NCI-H2107 treated with DMSO at 0.1 percent for 48 hours (cell line): ENCODE measurements at regions not wholly inside any gene's neighbourhood (a gene's known extent, or its start where the extent isn't known, plus 50 kb on each side); places are given as distances from the start of the nearest gene placed in this dataset.
A peak's percentile ranks its signal among the peaks of the same experiment; 100 is the strongest.
"Not testable (repeated sequence)": the region's sequence is repeated elsewhere in the genome, so short reads cannot be mapped to it uniquely, and the experiment has no call there.

Source experiments
- DNase-seq: peaks from one replicate; lab custom pipeline; 2025; ENCODE audit not compliant: unreplicated experiment; lab: John Stamatoyannopoulos, UW

- no peak for DNase-seq
These were observed 54.2 kb upstream of the PIK3R4 start for GRCh38 chr3:130800829-130801228.

GRCh38 chr3:130801473-130801872 is 54.8 kb upstream of the PIK3R4 start:
- no peak for DNase-seq

- DNase-seq = peak; percentile 99
These were observed 64.9 kb upstream of the PIK3R4 start for GRCh38 chr3:130811557-130811956.

- no peak for DNase-seq
These were observed 68.3 kb upstream of the PIK3R4 start for GRCh38 chr3:130814691-130815472.

- DNase-seq = peak; percentile 38
These were observed 70.2 kb upstream of the PIK3R4 start for GRCh38 chr3:130816561-130817445.

GRCh38 chr3:130818066-130818465 is 71.4 kb upstream of the PIK3R4 start:
- not testable (repeated sequence) for DNase-seq

GRCh38 chr3:130820976-130821375 is 72.9 kb upstream of the ATP2C1 start:
- no peak for DNase-seq

- no peak for DNase-seq
These were observed 72.1 kb upstream of the ATP2C1 start for GRCh38 chr3:130821806-130822205.

- no peak for DNase-seq
These were observed 70.5 kb upstream of the ATP2C1 start for GRCh38 chr3:130823241-130823884.

- no peak for DNase-seq
These were observed 69.9 kb upstream of the ATP2C1 start for GRCh38 chr3:130823996-130824395.

GRCh38 chr3:130825762-130826299 is 68.1 kb upstream of the ATP2C1 start:
- no peak for DNase-seq

GRCh38 chr3:130826516-130827182 is 67.2 kb upstream of the ATP2C1 start:
- DNase-seq = no peak

GRCh38 chr3:130827486-130827885 is 66.4 kb upstream of the ATP2C1 start:
- no peak for DNase-seq

- DNase-seq = no peak
These were observed 64.6 kb upstream of the ATP2C1 start for GRCh38 chr3:130828948-130829947.

GRCh38 chr3:130831719-130832400 is 62.0 kb upstream of the ATP2C1 start:
- DNase-seq = peak; percentile 59

- DNase-seq = not testable (repeated sequence)
These were observed 61.5 kb upstream of the ATP2C1 start for GRCh38 chr3:130832401-130832746.

- DNase-seq = no peak
These were observed 59.4 kb upstream of the ATP2C1 start for GRCh38 chr3:130834476-130834875.

GRCh38 chr3:130835483-130835882 is 58.4 kb upstream of the ATP2C1 start:
- DNase-seq = no peak
